Peyer's patch (tissue), 4 donors: ENCODE measurements at regions not wholly inside any gene's neighbourhood (a gene's known extent, or its start where the extent isn't known, plus 50 kb on each side); places are given as distances from the start of the nearest gene placed in this dataset.

Source experiments
- CTCF ChIP-seq, 6 experiments: fragments of 450-650 bp in 4 of 6; fragments of 200-600 bp in 2 of 6; sonication (generic) in 1 of 6; IDR thresholded peaks; one replicate each; pipeline ENCODE4 v1.5.1; 2017 to 2019; ENCODE audit warnings: antibody characterized with exemption in 6 of 6, mild to moderate bottlenecking in 3 of 6, moderate library complexity in 1 of 6
- POLR2A ChIP-seq, 2 donors: fragments of 450-650 bp; IDR thresholded peaks; one replicate each; pipeline ENCODE4 v1.5.1; 2017; ENCODE audit warnings: antibody characterized with exemption in 2 of 2, mild to moderate bottlenecking in 2 of 2, moderate library complexity in 2 of 2

GRCh38 chr14:41541333-41541732, 65.3 kb upstream of the LRFN5 start:
- no peak for TF ChIP-seq CTCF (IDR thresholded peaks at IDR 0.05)
- TF ChIP-seq POLR2A (IDR thresholded peaks at IDR 0.05), result no peak
